HepG2 (cell line): ENCODE measurements at regions not wholly inside any gene's neighbourhood (a gene's known extent, or its start where the extent isn't known, plus 50 kb on each side); places are given as distances from the start of the nearest gene placed in this dataset.

Experiments used
- ARNT ChIP-seq: fragments of 450-650 bp; IDR thresholded peaks from 2 replicates; pipeline ENCODE4 v1.6.1; 2017
- EZH2 ChIP-seq: conservative IDR thresholded peaks from 2 replicates; pipeline ENCODE4 v1.6.1; 2012; ENCODE audit warnings: mild to moderate bottlenecking, low read depth, low read length, moderate library complexity
- PHF21A ChIP-seq: sonication (generic); formaldehyde crosslinking; IDR thresholded peaks from 2 replicates; pipeline ENCODE4 v1.5.0; 2020; ENCODE audit warnings: mild to moderate bottlenecking, missing genetic modification reagents
- POLR2AphosphoS5 ChIP-seq: IDR thresholded peaks from 2 replicates; pipeline ENCODE4 v1.6.1; 2012; ENCODE audit warnings: low read depth, low read length
- SUZ12 ChIP-seq: fragments of 150-350 bp; IDR thresholded peaks from 2 replicates; pipeline ENCODE4 v1.6.1; 2014; ENCODE audit warnings: low read depth, low read length
- TF ChIP-seq, protein P1 (sequence below): sonication (generic); formaldehyde crosslinking; IDR thresholded peaks from 2 replicates; pipeline ENCODE4 v1.8.1; 2023; ENCODE audit warnings: mild to moderate bottlenecking, missing genetic modification reagents

DNA sequence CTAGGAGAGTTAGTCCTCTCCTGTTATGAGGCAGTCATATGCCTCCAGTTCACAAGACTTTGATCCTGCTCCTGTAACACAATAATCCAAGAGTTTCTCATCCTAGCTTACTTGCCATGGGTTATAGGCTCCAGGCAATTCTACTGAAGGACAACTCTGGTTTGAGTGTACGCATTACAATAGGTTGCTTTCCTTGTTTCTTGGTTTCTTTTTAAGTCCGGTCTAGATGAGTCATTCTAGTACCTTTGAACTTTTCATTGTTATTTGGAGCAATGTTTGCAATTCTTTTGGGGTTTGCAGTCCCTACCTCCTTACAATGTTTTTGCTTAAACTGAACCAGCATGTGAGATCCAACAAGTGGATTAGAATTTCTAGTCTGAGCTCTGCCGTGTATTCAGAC, 109.1 kb downstream of the ANAPC4 start:
- TF ChIP-seq PHF21A (CRISPR knock-in tag) (no peak), SUZ12 (no peak), POLR2AphosphoS5 (no peak), ARNT (no peak), EZH2 (no peak)
- TF ChIP-seq, protein P1, sequence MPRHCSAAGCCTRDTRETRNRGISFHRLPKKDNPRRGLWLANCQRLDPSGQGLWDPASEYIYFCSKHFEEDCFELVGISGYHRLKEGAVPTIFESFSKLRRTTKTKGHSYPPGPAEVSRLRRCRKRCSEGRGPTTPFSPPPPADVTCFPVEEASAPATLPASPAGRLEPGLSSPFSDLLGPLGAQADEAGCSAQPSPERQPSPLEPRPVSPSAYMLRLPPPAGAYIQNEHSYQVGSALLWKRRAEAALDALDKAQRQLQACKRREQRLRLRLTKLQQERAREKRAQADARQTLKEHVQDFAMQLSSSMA (CRISPR knock-in tag) = no peak
